ENCODE measurements at regions not wholly inside any gene's neighbourhood (a gene's known extent, or its start where the extent isn't known, plus 50 kb on each side); places are given as distances from the start of the nearest gene placed in this dataset.

DNA sequence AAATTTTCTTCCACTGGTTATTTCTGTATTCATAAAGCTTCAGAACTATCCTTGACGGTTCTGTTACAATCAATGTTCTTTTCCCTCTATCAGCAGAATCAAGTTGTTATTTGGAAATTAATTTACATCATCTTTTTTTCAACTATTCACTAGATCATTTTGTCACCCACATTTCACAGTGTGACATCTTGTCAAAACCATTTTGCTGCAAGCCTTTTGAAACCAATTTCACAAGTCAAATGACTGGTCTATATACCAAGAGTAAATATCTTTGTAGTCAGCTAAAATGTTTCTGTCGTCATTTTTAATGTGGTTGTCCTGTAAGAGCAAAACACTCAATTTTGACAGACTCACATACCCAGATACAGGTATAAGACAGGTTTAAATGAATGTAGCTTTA, 984.3 kb upstream of the TYRP1 start:
- H3K27ac ChIP-seq: no peak overlapping the region
- intact Hi-C loops (cut with DNase I): no loop called here
- DNase-seq (no peak), ATAC-seq (no peak)
- TF ChIP-seq, protein P1, sequence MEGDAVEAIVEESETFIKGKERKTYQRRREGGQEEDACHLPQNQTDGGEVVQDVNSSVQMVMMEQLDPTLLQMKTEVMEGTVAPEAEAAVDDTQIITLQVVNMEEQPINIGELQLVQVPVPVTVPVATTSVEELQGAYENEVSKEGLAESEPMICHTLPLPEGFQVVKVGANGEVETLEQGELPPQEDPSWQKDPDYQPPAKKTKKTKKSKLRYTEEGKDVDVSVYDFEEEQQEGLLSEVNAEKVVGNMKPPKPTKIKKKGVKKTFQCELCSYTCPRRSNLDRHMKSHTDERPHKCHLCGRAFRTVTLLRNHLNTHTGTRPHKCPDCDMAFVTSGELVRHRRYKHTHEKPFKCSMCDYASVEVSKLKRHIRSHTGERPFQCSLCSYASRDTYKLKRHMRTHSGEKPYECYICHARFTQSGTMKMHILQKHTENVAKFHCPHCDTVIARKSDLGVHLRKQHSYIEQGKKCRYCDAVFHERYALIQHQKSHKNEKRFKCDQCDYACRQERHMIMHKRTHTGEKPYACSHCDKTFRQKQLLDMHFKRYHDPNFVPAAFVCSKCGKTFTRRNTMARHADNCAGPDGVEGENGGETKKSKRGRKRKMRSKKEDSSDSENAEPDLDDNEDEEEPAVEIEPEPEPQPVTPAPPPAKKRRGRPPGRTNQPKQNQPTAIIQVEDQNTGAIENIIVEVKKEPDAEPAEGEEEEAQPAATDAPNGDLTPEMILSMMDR (IDR thresholded peaks at IDR 0.05): no peak
- no peak for TF ChIP-seq POLR2A (IDR thresholded peaks at IDR 0.05)
- peaks cover 0 to 10% (median 0%) of the 10 kb centered on the region in 12 donors for H3K9me3 ChIP-seq
- no peak overlapping the region for H3K4me3 ChIP-seq
- 75 to 87% (median 83%) methylated on average over 2 of the region's 2 CpGs for WGBS, 4 donors
- no peaks in the 10 kb centered on the region for H3K27me3 ChIP-seq
- H3K4me1 ChIP-seq: no peaks in the 10 kb centered on the region
- H3K36me3 ChIP-seq: no peaks in the 10 kb centered on the region

DNA sequence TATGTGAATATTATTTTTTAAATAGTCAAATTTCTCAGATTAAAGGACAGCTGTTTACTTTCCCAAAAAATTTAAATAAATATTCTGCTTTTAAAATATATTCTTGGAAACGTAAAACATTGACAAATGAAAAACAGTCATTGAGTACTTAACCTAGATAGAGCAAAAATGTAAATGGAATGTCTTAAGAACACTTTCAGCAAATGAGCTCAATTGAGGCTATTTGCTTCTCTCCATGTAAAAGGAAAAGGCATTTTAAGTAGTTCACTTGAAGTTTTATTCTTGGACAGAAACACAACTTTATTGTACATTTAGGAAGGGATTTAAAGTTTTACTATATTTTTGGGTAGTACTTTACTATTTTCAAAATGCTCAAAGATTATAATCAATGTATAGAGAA, 983.6 kb upstream of the TYRP1 start:
- TF ChIP-seq POLR2A (IDR thresholded peaks at IDR 0.05): no peak
- TF ChIP-seq, protein P1 (IDR thresholded peaks at IDR 0.05): no peak
- ATAC-seq (no peak), DNase-seq (no peak)
- Histone ChIP-seq H3K27me3 (no peaks in the 10 kb centered on the region), H3K27ac (no peak overlapping the region), H3K9me3 (peaks cover 0 to 10% (median 0%) of the 10 kb centered on the region in 12 donors), H3K4me3 (no peak overlapping the region), H3K36me3 (no peaks in the 10 kb centered on the region), H3K4me1 (no peaks in the 10 kb centered on the region)
- intact Hi-C loops (cut with DNase I): no loop called here
- WGBS, 4 donors: 0 to 62% (median 42%) methylated on average over 1 of the region's 1 CpG

DNA sequence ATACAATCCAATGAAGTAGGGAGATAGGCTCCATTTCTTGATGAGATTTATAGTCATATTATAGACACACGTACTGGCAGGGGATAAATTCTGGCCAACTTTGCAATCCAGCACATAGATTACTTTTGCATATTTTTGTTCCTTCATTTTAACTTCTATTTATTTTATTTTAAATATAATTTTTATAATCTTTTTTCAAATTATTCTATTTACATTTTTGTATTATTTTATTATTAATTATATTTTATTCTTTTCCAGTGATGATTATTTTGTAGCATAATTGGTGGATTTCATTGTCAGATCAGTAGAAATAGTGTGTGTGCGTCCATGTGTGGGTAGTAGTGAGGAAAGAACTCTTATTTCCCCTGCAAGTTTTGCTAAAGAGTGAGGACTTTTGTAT, 980.1 kb upstream of the TYRP1 start:
- intact Hi-C loops (cut with DNase I): no loop called here
- Histone ChIP-seq H3K27me3 (no peaks in the 10 kb centered on the region), H3K4me1 (no peaks in the 10 kb centered on the region), H3K36me3 (no peaks in the 10 kb centered on the region), H3K27ac (no peak overlapping the region), H3K9me3 (peaks cover 0 to 10% (median 0%) of the 10 kb centered on the region in 12 donors), H3K4me3 (no peak overlapping the region)
- WGBS, 4 donors: 75 to 89% (median 85%) methylated on average over 2 of the region's 2 CpGs
- TF ChIP-seq, protein P1 (IDR thresholded peaks at IDR 0.05): no peak
- DNase-seq: no peak
- no peak for ATAC-seq

DNA sequence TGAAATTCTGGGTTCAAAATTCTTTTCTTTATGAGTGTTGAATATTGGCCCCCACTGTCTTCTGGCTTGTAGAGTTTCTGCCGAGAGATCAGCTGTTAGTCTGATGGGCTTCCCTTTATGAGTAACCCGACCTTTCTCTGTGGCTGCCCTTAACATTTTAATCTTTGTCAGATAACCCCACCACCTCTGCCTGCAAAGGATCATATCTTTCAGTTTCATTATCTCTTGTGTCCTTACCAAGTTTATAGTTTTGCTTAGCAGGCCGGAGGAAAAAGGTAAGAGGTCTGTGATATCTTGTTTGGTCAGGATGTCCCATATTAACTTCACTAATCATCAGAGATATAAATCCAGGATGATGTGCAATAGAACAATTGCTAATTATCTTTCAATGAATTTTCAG, 970.2 kb upstream of the TYRP1 start:
- ATAC-seq (no peak), DNase-seq (no peak)
- Histone ChIP-seq H3K36me3 (no peaks in the 10 kb centered on the region), H3K27ac (no peak overlapping the region), H3K9me3 (peaks cover 0 to 6% (median 0%) of the 10 kb centered on the region in 12 donors), H3K4me1 (no peaks in the 10 kb centered on the region), H3K27me3 (no peaks in the 10 kb centered on the region), H3K4me3 (no peak overlapping the region)
- 31 to 44% (median 34%) methylated on average over 3 of the region's 3 CpGs for WGBS, 4 donors
- intact Hi-C loops (cut with DNase I): no loop called here
- TF ChIP-seq, protein P1 (IDR thresholded peaks at IDR 0.05): no peak

Data from heart left ventricle (tissue), 16 donors.